ENCODE measurements at regions not wholly inside any gene's neighbourhood (a gene's known extent, or its start where the extent isn't known, plus 50 kb on each side); places are given as distances from the start of the nearest gene placed in this dataset.
"Not testable (repeated sequence)": the region's sequence is repeated elsewhere in the genome, so short reads cannot be mapped to it uniquely, and the experiment has no call there.

DNA sequence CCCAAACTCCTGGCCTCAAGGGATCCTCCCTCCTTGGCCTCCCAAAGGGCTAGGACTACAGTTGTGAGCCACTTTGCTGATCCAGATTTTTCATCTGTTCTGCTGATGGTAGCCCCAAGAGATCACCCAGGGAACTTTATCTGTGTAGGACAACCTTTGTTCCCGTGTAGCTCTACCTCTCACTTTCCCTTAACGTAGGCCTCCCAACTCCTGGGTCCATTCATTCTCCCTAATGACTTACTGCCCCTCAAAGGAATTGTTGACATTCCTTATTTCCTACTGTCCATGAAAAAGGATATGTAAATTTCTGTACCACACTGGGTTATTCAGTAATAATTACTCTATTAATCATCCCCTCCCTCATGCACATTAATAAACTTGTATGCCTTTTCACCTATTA lies 51.0 kb upstream of the PHF24 start:
- no peak for DNase-seq (ENCODE audit: low read depth)

DNA sequence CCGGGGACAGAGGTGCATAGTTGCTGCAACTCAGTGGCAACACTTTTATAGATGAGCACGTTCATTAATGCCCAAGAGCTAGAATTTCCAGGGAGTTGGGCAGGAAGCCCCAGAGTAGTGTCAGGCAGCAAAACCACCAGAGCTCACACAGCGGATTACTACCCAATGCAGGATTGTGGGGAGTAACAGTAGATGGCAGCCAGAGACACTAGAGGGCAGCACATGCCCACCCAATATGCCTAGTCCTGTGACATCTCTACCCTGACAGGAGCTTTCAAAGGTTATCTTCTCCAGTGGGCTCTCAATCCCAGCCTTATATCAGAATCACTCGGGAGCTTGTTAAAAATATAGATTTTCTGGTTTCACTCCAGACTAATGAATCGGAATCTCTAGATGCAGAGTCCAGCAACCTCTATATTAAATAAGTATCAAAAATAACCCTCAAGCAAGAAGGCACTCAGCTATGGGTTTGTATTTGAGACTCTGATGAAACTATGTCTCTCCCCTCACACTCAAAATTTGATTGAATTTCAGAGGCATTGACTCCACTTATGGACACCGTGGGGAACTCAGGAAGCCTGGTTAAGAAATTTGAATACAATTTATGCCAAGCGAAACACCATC lies 58.4 kb upstream of the PHF24 start:
- DNase-seq (ENCODE audit: low read depth): peak; percentile 47

DNA sequence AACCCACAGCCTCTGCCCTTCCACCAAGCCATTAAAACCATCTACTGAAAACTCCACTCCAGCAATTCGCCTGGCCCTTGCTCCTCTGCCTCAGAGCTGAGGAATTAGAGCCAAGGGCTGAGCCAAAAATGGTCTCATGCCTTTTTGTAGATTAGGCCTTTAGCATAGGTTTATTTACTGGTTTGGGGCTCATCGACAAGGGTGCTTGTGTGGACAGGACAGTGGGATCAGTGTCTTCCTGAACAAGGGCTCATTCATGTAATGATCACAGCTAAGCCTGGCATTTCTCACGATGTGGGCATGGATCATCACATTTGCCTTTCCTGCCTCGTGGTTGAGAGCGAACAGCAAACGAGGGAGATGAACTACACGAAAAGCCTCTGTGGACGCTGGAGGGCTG lies 59.2 kb upstream of the PHF24 start:
- DNase-seq (ENCODE audit: low read depth): no peak

DNA sequence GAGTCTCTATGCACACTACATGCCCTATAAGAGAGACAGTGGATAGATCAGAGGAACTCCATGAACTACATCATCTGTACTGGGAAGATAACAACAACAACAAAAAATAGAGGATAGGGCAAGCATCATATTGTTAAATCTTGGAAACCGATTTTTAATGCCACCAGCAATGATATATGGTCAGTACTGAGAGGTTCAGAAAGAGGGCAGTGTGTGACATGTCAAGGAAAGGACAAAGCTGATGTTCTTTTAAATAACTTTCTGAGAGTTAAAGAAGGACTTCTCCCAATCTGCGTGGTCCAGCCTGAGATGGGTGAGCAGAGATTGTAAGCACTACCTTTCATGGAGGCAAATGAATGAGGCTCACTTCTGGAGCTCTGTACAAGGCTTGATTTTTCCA lies 62.0 kb upstream of the PHF24 start:
- no peak for DNase-seq (ENCODE audit: low read depth)

DNA sequence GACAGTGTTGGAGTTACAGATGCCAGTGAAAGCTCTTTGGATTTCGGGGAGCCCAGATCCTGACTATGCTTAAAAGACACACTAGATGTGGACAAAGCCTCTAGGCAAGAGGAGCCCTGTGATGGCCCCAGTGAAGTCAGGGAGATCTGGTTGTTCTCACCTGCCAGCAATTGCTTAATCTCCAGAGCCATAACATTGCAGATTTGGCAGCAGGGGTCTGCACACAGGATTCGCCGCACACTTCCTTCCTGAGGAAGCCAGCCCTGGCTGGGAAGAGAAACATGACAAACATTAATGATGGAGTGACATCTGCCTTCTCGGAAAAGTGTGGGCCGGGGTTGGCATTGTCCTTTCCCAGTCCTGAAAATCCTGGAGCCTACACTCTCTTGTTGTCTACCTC lies 65.2 kb upstream of the PHF24 start:
- DNase-seq (ENCODE audit: low read depth): no peak

DNA sequence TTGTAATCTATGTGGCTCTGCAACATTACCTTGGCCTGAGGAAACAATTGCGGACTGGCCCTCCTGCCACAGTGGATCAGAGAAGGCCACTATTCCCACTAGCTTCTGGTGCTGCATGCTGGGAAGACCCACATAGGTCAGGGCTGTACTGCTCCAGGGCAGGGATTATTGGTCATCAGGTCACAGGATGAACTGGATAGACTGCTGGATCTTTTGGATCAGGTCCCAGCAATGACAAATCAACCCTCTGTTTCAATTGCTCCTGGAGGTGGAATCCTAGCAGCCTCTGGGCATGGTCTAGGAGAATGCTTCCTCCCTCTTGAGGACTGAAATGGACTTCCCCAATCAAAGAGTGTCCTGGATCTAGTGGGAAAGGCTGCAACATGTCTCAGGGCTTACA lies 66.7 kb upstream of the PHF24 start:
- no peak for DNase-seq (ENCODE audit: low read depth)

DNA sequence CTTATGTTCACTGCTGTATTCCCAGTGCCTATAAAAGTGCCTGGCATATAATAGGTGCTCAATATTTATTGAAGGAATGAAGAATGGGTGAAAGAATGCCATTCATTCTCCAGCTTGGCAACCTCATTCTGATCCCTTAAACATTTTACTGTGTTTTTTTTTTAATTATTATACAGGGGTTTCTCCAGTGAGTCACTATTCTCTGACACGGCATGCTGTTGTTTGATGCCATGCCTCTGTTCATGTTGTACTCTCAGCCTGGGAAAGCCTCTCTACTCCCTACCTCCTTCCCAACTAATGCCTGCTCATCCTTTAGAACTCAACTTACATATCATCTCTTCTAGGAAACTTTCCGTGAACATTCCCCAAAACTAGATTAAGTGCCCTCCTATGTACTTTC lies 70.2 kb upstream of the PHF24 start:
- DNase-seq (ENCODE audit: low read depth): no peak

DNA sequence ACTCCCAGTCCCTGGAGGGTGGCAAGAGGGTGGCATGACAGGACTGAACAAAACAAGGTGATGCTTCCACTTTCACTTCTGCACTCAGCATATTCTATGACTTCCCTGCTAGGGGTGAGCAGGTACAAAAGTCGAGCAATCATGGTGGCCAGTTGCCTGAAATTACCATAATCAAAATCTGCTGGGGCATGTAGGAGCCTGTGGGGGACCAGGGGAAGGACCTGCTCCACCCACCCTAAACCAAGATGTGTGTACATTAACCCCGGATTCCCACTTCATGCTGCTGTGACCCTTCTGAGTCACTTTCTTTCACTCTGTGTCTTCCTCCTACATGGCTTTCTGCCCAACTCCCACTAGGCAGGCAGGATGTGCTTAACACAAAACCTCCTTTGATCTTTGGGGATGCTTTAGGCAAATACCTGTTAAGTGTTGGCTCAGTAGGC lies 73.3 kb upstream of the PHF24 start:
- no peak for DNase-seq (ENCODE audit: low read depth)

DNA sequence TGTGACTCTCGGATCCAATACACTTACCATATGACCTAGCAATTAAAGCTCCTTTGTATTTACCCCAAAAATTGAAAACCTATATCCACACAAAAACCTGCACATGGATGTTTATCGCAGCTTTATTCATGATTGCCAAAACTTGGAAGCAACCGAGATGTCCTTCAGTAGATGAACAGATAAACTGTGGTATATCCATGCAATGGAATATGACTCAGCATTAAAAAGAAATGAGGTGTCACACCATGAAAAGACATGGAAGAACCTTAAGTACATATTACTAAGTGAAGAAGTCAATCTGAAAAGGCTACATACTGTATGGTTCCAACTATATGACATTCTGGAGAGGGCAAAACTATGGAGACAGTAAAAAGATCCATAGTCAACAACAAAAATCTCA lies 82.0 kb upstream of the PHF24 start:
- DNase-seq (ENCODE audit: low read depth): no peak

DNA sequence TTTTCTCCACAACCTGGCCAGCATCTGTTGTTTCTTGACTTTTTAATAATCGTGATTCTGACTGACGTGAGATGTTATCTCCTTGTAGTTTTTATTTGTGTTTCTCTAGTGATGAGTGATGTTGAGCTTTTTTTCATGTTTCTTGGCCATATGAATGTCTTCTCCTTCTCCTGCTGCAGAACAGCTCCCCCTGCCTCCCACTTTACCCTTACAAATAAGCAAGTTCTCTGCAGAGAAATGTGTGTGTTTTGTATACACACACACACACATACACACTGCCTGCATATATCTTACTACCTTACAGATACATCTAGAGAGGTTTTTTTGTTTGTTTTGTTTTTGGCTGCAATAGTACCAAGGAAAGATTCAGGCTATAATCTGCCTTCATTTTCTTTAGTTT lies 88.7 kb upstream of the PHF24 start:
- DNase-seq (ENCODE audit: low read depth): no peak

DNA sequence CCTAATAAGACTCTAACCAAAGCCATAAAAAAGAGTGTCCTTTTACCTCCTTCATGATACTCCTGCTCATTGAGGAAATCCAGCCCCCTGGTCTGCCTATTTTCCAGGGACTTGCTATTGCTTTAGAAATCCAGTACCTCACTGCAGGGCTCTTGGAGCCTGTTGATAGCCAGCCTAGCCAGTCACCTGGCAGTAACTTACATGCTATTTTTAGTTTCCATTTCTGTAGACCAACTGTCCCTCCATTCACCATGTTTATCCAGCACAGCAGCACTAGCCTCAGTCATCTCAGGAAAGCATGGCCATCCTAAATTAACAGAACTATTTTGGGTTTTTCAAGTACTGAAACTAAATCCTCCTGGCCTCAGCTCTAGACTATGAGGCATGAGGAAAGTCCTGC lies 91.5 kb upstream of the PHF24 start:
- DNase-seq (ENCODE audit: low read depth): no peak

DNA sequence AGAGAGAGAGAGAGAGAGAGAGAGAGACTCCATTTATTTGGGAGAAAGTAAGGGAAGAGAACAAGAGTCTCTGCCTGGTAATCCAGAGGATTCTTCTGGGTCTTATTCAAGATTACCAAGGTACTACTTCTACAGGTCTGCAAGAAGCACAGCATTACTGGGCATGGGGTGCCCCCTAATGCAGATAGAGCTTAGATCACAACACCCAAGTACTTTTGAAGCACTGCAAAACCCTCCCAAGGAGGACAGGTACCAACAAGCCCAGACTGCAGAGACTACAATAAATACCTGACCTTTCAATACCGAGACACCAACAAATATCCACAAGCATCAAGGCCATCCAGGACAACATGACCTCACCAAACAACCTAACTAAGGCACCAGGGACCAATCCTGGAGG lies 94.7 kb upstream of the PHF24 start:
- DNase-seq (ENCODE audit: low read depth): no peak

DNA sequence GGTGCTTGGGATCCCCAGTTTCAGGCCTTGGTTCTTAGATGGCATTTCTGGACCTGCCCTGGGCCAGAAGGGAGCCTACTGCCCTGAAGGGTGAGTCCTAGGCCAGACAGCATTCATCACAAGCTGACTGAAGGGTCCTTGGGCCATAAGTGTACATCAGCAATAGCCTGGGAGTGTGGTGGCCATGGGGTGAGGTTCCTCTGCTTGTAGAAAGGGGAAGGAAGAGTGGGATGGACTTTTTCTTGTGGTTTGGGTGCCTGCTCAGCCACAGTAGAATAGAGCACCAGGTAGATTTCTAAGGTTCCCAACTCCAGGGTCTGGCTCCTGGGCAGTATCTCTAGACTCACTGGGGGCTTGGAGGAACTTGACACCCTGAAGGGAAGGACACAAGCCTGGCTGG lies 95.2 kb upstream of the PHF24 start:
- no peak for DNase-seq (ENCODE audit: low read depth)

DNA sequence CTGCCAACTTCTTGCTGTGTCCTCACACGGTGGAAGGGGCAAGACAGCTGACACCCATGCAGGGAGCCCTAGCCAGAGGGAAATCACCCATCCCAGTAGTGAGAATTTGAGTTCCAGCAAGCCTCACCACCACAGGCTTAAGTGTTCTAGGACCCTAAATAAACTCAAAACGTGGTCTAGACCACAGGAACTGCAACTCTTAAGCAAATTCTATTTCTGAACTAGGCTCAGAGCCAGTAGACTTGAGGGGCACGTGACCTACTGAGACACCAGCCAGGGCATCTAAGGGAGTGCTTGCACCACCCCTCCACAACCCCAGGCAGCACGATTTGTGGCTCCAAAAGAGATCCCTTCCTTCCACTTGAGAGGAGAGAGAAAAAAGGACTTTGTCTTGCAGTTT lies 96.0 kb upstream of the PHF24 start:
- DNase-seq (ENCODE audit: low read depth): no peak

DNA sequence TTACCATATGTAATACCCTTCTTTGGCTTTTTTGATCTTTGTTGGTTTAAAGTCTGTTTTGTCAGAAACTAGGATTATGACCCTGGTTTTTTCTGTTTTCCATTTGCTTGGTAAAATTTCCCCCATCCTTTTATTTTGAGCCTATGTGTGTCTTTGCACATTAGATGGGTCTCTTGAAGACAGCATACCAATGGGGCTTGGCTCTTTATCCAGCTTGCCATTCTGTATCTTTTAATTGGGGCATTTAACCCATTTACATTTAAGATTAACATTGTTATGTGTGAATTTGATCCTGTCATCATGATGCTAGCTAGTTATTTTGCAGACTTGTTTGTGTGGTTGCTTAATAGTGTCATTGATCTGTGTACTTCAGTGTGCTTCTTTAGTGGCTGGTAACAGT lies 103.1 kb upstream of the PHF24 start:
- not testable (repeated sequence) for DNase-seq (ENCODE audit: low read depth)

DNA sequence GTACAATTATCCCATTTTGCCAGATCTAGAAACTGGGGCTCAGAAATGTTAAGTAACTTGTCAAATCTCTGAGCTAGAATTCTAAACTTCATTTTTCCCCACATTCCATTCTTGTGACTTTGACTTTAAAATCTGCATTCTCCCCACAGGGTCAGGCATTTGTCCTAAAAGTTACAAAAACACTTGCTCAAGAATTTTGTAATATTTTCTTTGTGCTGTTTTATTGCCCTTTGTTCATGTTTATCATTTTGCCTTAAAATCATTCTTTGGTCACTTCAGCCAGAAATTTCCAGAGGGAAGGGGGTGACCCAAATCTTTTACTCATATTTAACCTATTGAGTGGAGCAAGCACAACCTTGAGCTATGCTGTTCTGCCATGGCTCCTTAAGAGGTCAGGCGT lies 120.1 kb upstream of the CCL21 start:
- DNase-seq (ENCODE audit: low read depth): no peak

DNA sequence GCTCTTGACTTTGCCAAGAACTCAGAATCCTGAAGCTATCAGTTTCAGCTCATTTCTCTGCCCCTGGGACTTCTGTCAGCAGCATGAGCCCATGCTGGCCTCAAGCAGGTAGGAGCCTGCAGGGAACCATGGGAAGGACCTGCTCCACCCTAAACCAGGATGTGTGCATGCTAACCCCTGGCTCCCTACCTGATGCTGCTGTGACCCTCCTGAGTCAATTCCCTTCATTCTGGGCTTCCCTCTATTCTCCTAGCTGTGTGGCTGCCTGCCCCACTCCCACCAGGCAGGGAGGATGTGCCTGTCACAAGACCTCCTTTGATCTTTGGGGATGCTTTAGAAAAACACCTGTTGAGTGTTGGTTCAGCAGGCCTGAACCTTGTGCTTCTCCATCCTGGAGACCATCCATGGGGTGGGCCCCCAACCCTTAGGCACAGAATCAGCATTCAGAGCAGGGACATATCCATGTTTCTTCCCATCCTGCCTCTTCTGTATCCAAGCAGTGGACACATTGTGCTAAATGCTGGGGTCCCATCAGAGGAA lies 117.1 kb upstream of the CCL21 start:
- no peak for DNase-seq (ENCODE audit: low read depth)

DNA sequence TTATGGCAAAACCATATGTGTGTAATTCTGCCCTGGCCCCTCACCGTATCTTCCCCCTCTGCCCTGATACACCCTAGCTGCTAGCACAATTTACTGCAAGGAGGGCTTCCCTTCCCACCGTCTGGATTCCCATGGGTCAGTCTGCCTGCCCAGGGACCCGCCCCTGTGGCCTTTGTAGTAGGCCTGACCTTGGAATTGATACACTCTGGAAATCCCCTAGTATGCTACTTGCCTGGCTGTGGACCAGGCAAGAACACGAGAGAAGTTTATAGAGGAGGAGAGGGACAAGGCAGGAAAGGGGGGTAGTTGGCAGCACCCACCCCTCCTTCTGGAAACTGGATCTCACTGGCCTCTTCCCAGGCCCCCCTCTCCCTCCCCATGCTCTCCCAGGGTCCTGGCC lies 115.8 kb upstream of the CCL21 start:
- no peak for DNase-seq (ENCODE audit: low read depth)

DNA sequence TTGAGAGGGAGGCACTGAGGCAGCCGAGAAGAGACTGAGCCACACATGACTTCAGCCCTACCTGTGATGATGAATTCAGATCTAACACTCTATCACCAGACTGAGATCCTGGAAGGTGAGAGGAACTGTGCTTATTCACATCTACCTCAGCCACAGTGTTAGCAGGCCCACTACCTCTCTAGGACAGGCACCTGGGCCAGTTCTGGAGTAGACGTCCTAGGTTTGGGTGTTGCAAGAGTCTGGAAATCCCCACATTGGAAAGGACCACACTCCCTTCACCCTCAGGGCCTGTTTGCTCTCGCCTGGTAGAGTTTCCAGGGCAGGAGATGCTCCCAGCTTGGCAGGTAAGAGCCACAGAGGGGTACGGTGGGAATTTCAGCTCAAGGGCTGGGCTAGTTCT lies 113.8 kb upstream of the CCL21 start:
- DNase-seq (ENCODE audit: low read depth): no peak

DNA sequence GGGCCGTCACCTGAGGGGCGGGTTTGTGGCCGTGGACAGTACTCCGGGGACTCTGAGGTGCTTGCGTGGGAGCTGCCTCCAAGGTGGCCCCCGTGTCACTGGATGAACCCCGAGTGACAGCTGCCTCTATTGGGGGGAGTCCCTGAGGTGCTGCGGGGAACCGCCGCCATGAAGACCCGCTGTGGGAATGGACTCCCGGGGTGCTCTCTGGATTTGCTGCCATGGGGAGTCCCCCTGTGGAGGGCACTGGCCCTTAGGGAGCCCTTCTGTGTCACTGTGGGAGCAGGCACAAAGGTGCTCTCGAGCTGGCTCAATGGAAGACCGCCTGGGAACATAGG lies 100.2 kb upstream of the CCL21 start:
- DNase-seq (ENCODE audit: low read depth): no peak

DNA sequence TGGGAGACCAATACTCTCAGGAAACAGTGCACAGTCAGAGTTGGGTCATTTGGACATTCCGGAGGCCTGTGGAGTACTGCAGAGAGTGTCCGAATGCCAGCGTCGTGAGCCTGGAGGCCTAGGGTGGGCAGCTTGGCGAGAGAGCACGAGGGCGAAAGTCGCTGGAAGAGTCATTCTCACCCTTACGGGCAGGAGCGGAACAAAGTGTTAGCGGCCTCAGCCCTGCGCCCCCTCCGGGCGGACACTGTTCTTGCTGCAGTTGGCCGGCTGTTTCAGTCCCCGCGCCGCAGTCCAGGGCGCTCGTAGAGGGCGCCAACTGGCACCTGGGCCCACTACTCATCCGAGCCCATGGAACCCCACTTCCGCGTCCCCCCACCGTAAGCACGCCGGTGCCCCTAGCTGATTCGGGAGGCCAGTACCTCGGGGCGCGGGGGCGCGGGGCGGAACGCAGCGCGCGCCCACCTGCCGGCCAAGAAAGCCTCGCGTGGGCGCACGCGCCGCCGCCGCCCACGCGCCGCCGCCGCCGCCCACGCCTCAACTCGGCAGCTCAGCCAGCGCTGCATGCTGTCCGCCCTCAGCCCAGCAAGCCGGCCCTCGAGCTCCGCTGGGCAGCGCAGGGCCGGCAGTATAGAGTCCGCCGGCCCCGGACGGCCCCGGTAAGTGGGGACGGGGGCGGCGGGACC lies 99.7 kb upstream of the CCL21 start:
- no peak for DNase-seq (ENCODE audit: low read depth)

DNA sequence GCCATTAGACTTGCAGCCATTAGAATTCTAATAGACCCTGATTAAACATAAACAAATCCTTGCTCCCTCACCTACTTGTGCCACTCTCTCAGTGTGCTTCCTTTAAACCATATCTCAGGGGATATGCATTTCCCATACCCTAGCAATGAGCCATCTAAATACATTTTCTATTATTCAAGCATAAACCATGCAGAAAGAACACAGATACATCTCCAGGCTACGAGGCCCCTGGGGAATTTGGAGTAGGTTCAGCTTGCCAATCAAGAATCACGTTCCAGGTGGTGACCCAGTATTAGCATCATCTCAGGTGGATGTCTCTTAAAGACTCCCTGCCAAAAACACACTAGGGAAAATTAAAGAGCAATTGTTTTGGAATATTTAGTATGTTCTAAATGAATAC lies 93.0 kb upstream of the CCL21 start:
- no peak for DNase-seq (ENCODE audit: low read depth)

DNA sequence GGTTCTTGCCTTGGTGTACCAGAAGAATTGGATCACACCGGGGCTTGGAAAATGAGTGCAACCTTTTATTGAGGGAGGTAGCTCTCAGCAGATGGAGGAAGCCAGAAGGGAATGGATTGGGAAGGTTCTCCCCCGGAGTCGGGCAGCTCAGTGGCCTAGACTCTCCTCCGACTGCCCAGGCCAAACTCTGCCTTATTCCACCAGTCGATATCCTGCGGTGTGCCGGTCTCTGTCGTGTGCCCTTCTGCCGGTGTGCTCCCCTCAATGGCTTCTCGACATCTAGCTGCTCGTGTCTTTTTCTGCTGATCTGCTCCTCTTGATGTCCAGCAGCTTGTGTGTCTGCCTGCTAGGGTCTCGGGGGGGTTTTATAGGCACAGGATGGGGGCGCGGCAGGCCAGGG lies 87.4 kb upstream of the CCL21 start:
- no peak for DNase-seq (ENCODE audit: low read depth)

DNA sequence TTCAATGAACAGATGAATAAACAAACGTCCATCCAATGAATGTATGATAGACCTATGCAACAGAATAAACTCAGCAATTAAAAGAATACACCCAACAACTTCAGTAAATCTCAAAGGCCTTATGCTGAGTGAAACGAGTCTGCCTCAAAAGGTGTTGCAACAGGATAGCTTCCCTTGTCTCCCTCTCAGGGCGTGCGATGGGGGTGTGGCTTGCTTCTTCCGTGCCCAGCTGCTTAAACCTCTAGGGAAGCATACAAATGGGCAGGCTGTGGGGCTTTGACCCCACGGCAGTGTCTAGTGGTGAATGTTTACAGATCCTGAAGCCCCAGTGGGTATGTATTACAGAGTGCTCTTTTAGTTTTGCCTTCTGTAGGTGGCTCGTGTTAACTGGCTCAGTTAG lies 87.0 kb upstream of the CCL21 start:
- DNase-seq (ENCODE audit: low read depth): no peak
